K562 (cell line): ENCODE measurements at regions not wholly inside any gene's neighbourhood (a gene's known extent, or its start where the extent isn't known, plus 50 kb on each side); places are given as distances from the start of the nearest gene placed in this dataset.

Experiments
- ATAC-seq: fragments of 200-7000 bp; cut with Tn5 transposase; 3 replicates; pipeline ENCODE4 v1.9.1; 2020; ENCODE audit warnings: moderate library complexity
- BruUV-seq: library from RNA; stranded (reverse); fragments of 400-500 nt; replicated peaks from 2 replicates; lab custom pipeline; 2021; lab: Mats Ljungman, UMichigan
- CTCF ChIA-PET: fragments of 300-600 bp; formaldehyde crosslinking; extraction: SDS; loops from one replicate; lab custom pipeline; 2021; ENCODE audit warnings: low intra/inter-chr PET ratio; lab: Yijun Ruan, JAX
- POLR2A ChIA-PET: fragments of 300-600, 350-650 bp; sonication (Branson Sonifier 250); formaldehyde crosslinking; extraction: SDS; loops from one replicate; lab custom pipeline; 2021; ENCODE audit warnings: antibody characterized with exemption, inconsistent platforms; lab: Yijun Ruan, JAX
- DNase-seq, 4 experiments: peaks; one replicate each; pipeline versions ENCODE4 v3.0.0 to v3.0.0-alpha.2; 2011 to 2018; ENCODE audit warnings: low spot score in 3 of 4, mixed read lengths in 3 of 4; ENCODE audit errors: extremely low read depth in 1 of 4
- FAIRE-seq: peaks from 2 replicates; lab custom pipeline; 2011; peaks lifted over from hg19 to GRCh38; lab: Jason Lieb, UNC
- H2AFZ ChIP-seq: 2 replicates; pipeline ENCODE4 v1.6.0; 2011; ENCODE audit warnings: low read depth, low read length, control low read depth, inconsistent platforms
- H3K27ac ChIP-seq: fragments of 200-600 bp; 3 replicates; pipeline ENCODE4 v1.8.0; 2011; ENCODE audit warnings: low read depth, mild to moderate bottlenecking, control low read depth, inconsistent platforms, low read length, moderate library complexity, mixed read lengths; ENCODE audit errors: extremely low read depth
- H3K27me3 ChIP-seq, 2 experiments: fragments of 300-600 bp in 1 of 2; 2 replicates in 1 of 2; 3 replicates in 1 of 2; pipeline versions ENCODE4 v1.6.0 to v1.8.0; 2011; ENCODE audit warnings: inconsistent platforms in 2 of 2, low read length in 2 of 2, mild to moderate bottlenecking in 1 of 2, mixed read lengths in 1 of 2, moderate library complexity in 1 of 2; ENCODE audit not compliant: control insufficient read depth in 2 of 2, insufficient read depth in 2 of 2
- H3K36me3 ChIP-seq: fragments of 300-600 bp; 3 replicates; pipeline ENCODE4 v1.8.0; 2011; ENCODE audit warnings: mild to moderate bottlenecking, low read length, inconsistent platforms; ENCODE audit not compliant: control insufficient read depth, insufficient read depth
- H3K4me1 ChIP-seq, 2 experiments: fragments of 200-600 bp in 1 of 2; replicated peaks in 1 of 2; 2 replicates in 1 of 2; 3 replicates in 1 of 2; pipeline versions ENCODE4 v1.5.1 to v1.8.0; 2011; ENCODE audit warnings: inconsistent platforms in 2 of 2, low read length in 2 of 2, mild to moderate bottlenecking in 1 of 2, mixed read lengths in 1 of 2, moderate library complexity in 1 of 2; ENCODE audit not compliant: control insufficient read depth in 2 of 2, insufficient read depth in 2 of 2
- H3K4me2 ChIP-seq: 2 replicates; pipeline ENCODE4 v1.6.1; 2011; ENCODE audit warnings: low read length, control low read depth, inconsistent platforms, mixed read lengths; ENCODE audit not compliant: insufficient read depth
- H3K4me3 ChIP-seq: fragments of 200-600 bp; sonication (generic), shearing (Covaris generic); 2 replicates; pipeline ENCODE4 v1.5.1; 2016; ENCODE audit warnings: control low read depth, inconsistent platforms
- H3K79me2 ChIP-seq: fragments of 200-600 bp; 3 replicates; pipeline ENCODE4 v1.8.0; 2011; ENCODE audit warnings: low read length, inconsistent platforms; ENCODE audit not compliant: control insufficient read depth, insufficient read depth
- H3K9ac ChIP-seq, 2 experiments: 2 replicates each; pipeline versions ENCODE4 v1.6.0 to v1.6.1; 2011; ENCODE audit warnings: low read depth in 2 of 2, low read length in 2 of 2, control low read depth in 1 of 2, inconsistent platforms in 1 of 2, mild to moderate bottlenecking in 1 of 2, mixed read lengths in 1 of 2; ENCODE audit not compliant: insufficient read depth in 1 of 2
- H3K9me1 ChIP-seq: one replicate; pipeline ENCODE4 v1.6.0; 2011; ENCODE audit warnings: inconsistent platforms, mild to moderate bottlenecking, low read length, moderate library complexity; ENCODE audit not compliant: control insufficient read depth, insufficient read depth
- H3K9me3 ChIP-seq: replicated peaks from 2 replicates; pipeline ENCODE4 v1.5.1; 2011; ENCODE audit warnings: low read depth, low read length, inconsistent platforms; ENCODE audit not compliant: control insufficient read depth, insufficient read depth
- H4K20me1 ChIP-seq: replicated peaks from 2 replicates; pipeline ENCODE4 v1.6.1; 2011; ENCODE audit warnings: low read length, inconsistent platforms, mixed read lengths; ENCODE audit not compliant: control insufficient read depth, insufficient read depth
- HDAC3 ChIP-seq: fragments of 450-650 bp; IDR thresholded peaks from 2 replicates; pipeline ENCODE4 v1.6.1; 2018; ENCODE audit warnings: borderline replicate concordance, mild to moderate bottlenecking, moderate library complexity; ENCODE audit not compliant: partially characterized antibody
- L3MBTL2 ChIP-seq: fragments of 450-650 bp; IDR thresholded peaks from 2 replicates; pipeline ENCODE4 v1.6.1; 2016; ENCODE audit warnings: mild to moderate bottlenecking, moderate library complexity
- NCOR1 ChIP-seq: fragments of 450-650 bp; IDR thresholded peaks from 2 replicates; pipeline ENCODE4 v1.6.1; 2016; ENCODE audit warnings: mild to moderate bottlenecking, moderate library complexity
- NFATC3 ChIP-seq: fragments of 450-650 bp; IDR thresholded peaks from 2 replicates; pipeline ENCODE4 v1.6.1; 2017; ENCODE audit warnings: mild to moderate bottlenecking
- POLR2AphosphoS5 ChIP-seq: IDR thresholded peaks from 2 replicates; pipeline ENCODE4 v1.6.1; 2011; ENCODE audit warnings: mild to moderate bottlenecking, low read depth, low read length, moderate library complexity; ENCODE audit not compliant: control insufficient read depth, insufficient read depth
- RNF2 ChIP-seq: sonication (generic); IDR thresholded peaks from 2 replicates; pipeline ENCODE4 v1.6.1; 2016
- SUPT5H ChIP-seq: fragments of 450-650 bp; IDR thresholded peaks from 2 replicates; pipeline ENCODE4 v1.6.1; 2016
- TAF9B ChIP-seq: fragments of 450-650 bp; IDR thresholded peaks from 2 replicates; pipeline ENCODE4 v1.6.1; 2018; ENCODE audit warnings: mild to moderate bottlenecking; ENCODE audit not compliant: partially characterized antibody
- TEAD4 ChIP-seq, 2 experiments: sonication (generic) in 1 of 2; formaldehyde crosslinking in 1 of 2; IDR thresholded peaks; 2 replicates each; pipeline versions ENCODE4 v1.6.1 to v1.8.0; 2012 to 2022; ENCODE audit warnings: borderline replicate concordance in 1 of 2, inconsistent platforms in 1 of 2, low read length in 1 of 2, mild to moderate bottlenecking in 1 of 2, missing genetic modification reagents in 1 of 2
- ZNF239 ChIP-seq: fragments of 250-450 bp; sonication (Bioruptor Pico); IDR thresholded peaks from 2 replicates; pipeline ENCODE4 v1.4.0; 2020; ENCODE audit warnings: mild to moderate bottlenecking
- ZNF507 ChIP-seq: conservative IDR thresholded peaks from 2 replicates; pipeline ENCODE4 v1.6.1; 2017; ENCODE audit warnings: missing genetic modification characterization, missing compliant biosample characterization
- WGBS: fragments of 100-300 bp; shearing (Covaris generic); methylation state at CpG from one replicate; pipeline ENCODE4 v1.1.6; 2016; ENCODE audit warnings: low coverage, mixed read lengths; ENCODE audit not compliant: insufficient coverage; ENCODE audit errors: missing lambda C conversion rate; 5-methylcytosine and 5-hydroxymethylcytosine counted together
- in situ Hi-C: fragments of 300-500 bp; cut with MboI; formaldehyde crosslinking; loops from 4 replicates; pipeline ENCODE4 v1.15.0; 2018; ENCODE audit warnings: inconsistent platforms, mixed read lengths
- intact Hi-C: fragments of 100-400 bp; cut with micrococcal nuclease; formaldehyde crosslinking; loops from 2 replicates; pipeline ENCODE4 v1.14.2; 2022
- TF ChIP-seq, protein P1 (sequence below): fragments of 250-450 bp; sonication (Bioruptor Pico); IDR thresholded peaks from 2 replicates; pipeline ENCODE4 v1.4.0; 2020; ENCODE audit warnings: mild to moderate bottlenecking, moderate library complexity
- TF ChIP-seq, protein P2 (sequence below), 2 experiments: IDR thresholded peaks; 2 replicates each; pipeline ENCODE4 v1.6.1; 2011; ENCODE audit warnings: borderline replicate concordance in 1 of 2, control low read depth in 1 of 2, low read depth in 1 of 2, low read length in 1 of 2, mild to moderate bottlenecking in 1 of 2, mixed read lengths in 1 of 2, moderate library complexity in 1 of 2; ENCODE audit not compliant: insufficient read depth in 1 of 2, insufficient read length in 1 of 2, poor library complexity in 1 of 2, severe bottlenecking in 1 of 2; ENCODE audit errors: extremely low read depth in 1 of 2
- TF ChIP-seq, protein P3 (sequence below): fragments of 150-350 bp; IDR thresholded peaks from 2 replicates; pipeline ENCODE4 v1.6.1; 2014; ENCODE audit warnings: low read depth, mild to moderate bottlenecking, low read length, borderline replicate concordance

DNA sequence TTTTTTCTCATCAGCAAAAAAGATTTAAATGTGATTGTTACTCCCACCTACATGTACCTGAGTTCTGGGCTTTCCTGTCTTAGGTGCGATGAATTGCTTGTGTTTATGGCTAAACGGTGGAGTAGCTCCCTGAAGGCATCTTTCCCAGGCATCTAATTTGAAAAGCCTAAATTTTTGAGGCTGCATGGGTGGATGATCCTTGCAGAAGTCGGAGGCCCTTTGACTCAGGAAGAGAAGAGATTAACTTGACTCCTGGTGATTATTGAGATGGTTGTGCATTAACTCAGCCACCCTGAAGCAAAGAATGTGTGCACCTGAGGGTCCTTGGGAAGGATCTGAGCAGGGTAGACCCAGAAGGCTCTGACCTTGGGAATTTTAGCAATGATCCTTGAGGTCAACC is 155.6 kb upstream of the SEMA3C start (continued):
- TF ChIP-seq, protein P1, sequence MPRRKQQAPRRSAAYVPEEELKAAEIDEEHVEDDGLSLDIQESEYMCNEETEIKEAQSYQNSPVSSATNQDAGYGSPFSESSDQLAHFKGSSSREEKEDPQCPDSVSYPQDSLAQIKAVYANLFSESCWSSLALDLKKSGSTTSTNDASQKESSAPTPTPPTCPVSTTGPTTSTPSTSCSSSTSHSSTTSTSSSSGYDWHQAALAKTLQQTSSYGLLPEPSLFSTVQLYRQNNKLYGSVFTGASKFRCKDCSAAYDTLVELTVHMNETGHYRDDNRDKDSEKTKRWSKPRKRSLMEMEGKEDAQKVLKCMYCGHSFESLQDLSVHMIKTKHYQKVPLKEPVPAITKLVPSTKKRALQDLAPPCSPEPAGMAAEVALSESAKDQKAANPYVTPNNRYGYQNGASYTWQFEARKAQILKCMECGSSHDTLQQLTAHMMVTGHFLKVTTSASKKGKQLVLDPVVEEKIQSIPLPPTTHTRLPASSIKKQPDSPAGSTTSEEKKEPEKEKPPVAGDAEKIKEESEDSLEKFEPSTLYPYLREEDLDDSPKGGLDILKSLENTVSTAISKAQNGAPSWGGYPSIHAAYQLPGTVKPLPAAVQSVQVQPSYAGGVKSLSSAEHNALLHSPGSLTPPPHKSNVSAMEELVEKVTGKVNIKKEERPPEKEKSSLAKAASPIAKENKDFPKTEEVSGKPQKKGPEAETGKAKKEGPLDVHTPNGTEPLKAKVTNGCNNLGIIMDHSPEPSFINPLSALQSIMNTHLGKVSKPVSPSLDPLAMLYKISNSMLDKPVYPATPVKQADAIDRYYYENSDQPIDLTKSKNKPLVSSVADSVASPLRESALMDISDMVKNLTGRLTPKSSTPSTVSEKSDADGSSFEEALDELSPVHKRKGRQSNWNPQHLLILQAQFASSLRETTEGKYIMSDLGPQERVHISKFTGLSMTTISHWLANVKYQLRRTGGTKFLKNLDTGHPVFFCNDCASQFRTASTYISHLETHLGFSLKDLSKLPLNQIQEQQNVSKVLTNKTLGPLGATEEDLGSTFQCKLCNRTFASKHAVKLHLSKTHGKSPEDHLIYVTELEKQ (CRISPR knock-in tag) = no peak
- TF ChIP-seq TEAD4 (IDR thresholded peaks at IDR 0.05; ENCODE audit: low read length) (no peak), TEAD4 (CRISPR knock-in tag; IDR thresholded peaks at IDR 0.05; ENCODE audit: borderline replicate concordance) (no peak), NFATC3 (no peak)
- TF ChIP-seq, all 486 proteins: peak for 0

DNA sequence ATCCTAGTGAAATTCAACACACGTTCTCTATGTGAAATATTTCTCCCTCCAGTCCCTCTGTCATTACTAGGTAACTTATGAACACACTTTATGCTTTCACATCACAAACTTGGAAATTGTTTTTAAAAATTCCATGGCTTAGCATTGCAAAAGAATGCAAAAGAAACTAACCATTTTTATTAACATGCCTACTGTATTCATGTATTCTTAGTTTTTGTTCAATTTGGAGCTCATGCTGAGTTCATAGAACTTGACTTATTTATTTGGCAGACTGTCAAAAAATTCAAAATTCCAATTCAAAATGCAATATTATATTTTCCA is 155.0 kb upstream of the SEMA3C start:
- no peaks in the 10 kb centered on the region for H3K27me3 ChIP-seq
- DNase-seq (no peak), ATAC-seq (no peak), FAIRE-seq (no peak)
- POLR2A ChIA-PET = no interaction called here
- in situ Hi-C loops = no loop called here
- H3K4me3 ChIP-seq = no peak overlapping the region
- H3K9me3 ChIP-seq = 0 out of 2 replicates have a peak, but pooled peaks cover 2% of the 10 kb centered on the region
- H3K9ac ChIP-seq = no peak overlapping the region
- intact Hi-C loops = no loop called here
- no peaks in the 10 kb centered on the region for H3K79me2 ChIP-seq
- no peak overlapping the region for H3K27ac ChIP-seq
- no peaks in the 10 kb centered on the region for H3K9me1 ChIP-seq
- no peaks in the 10 kb centered on the region for H3K36me3 ChIP-seq
- CTCF ChIA-PET = no interaction called here
- 17% methylated on average over 1 of the region's 1 CpG for WGBS
- H4K20me1 ChIP-seq = no peaks in the 10 kb centered on the region
- H3K4me1 ChIP-seq = no peaks in the 10 kb centered on the region
- no peak overlapping the region for H3K4me2 ChIP-seq
- no TSS peak for BruUV-seq
- no peak overlapping the region for H2AFZ ChIP-seq
- TF ChIP-seq SUPT5H (no peak), TAF9B (no peak), NCOR1 (no peak), ZNF507 (no peak), ZNF239 (CRISPR knock-in tag) (no peak), RNF2 (no peak), HDAC3 (no peak), POLR2AphosphoS5 (no peak), L3MBTL2 (no peak)
- TF ChIP-seq, protein P2, sequence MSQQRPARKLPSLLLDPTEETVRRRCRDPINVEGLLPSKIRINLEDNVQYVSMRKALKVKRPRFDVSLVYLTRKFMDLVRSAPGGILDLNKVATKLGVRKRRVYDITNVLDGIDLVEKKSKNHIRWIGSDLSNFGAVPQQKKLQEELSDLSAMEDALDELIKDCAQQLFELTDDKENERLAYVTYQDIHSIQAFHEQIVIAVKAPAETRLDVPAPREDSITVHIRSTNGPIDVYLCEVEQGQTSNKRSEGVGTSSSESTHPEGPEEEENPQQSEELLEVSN (IDR thresholded peaks at IDR 0.05; ENCODE audit: borderline replicate concordance in 1 of 2, extremely low read depth in 1 of 2, insufficient read depth in 1 of 2, insufficient read length in 1 of 2, low read depth in 1 of 2, low read length in 1 of 2, poor library complexity in 1 of 2, severe bottlenecking in 1 of 2) = no peak
- TF ChIP-seq, protein P3, sequence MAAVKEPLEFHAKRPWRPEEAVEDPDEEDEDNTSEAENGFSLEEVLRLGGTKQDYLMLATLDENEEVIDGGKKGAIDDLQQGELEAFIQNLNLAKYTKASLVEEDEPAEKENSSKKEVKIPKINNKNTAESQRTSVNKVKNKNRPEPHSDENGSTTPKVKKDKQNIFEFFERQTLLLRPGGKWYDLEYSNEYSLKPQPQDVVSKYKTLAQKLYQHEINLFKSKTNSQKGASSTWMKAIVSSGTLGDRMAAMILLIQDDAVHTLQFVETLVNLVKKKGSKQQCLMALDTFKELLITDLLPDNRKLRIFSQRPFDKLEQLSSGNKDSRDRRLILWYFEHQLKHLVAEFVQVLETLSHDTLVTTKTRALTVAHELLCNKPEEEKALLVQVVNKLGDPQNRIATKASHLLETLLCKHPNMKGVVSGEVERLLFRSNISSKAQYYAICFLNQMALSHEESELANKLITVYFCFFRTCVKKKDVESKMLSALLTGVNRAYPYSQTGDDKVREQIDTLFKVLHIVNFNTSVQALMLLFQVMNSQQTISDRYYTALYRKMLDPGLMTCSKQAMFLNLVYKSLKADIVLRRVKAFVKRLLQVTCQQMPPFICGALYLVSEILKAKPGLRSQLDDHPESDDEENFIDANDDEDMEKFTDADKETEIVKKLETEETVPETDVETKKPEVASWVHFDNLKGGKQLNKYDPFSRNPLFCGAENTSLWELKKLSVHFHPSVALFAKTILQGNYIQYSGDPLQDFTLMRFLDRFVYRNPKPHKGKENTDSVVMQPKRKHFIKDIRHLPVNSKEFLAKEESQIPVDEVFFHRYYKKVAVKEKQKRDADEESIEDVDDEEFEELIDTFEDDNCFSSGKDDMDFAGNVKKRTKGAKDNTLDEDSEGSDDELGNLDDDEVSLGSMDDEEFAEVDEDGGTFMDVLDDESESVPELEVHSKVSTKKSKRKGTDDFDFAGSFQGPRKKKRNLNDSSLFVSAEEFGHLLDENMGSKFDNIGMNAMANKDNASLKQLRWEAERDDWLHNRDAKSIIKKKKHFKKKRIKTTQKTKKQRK = no peak
